ENCODE measurements at regions not wholly inside any gene's neighbourhood (a gene's known extent, or its start where the extent isn't known, plus 50 kb on each side); places are given as distances from the start of the nearest gene placed in this dataset.

DNA sequence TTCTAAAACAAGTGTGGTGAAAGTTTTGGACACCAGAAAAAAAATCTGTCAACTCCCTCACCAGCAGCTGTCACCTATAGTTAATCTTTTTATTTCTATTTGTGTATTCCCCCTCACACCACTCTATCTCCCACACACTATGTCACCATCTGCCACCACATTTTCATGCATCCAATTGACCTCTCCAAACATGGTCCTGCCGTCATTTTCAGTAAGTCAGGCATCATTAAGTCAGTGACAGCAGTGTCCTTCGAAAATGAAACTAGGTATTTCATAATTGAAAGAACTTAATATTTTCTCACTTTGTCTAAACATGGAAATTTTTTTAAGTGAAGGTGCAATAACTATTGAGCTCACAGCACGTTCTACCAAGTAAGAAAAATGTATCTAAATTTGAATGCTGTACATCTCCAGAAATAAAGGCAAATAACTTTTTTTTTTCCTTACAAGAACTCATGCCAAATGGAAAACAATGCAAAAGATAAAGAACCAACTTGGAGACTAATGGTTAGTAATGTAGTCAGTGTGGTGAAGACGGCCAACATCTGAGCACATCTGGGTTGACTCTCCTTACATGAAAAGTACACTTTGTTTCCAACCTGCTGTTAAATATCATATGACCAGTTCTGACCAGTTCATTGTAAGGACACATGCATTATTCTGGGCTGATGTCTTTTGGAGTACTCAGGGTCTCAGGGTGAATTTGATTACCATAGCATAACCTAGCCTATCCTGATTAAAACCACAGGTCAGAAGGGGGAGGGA, 623.3 kb upstream of the MANEA start:
- Histone ChIP-seq H3K4me1 (ENCODE audit: control insufficient read depth, insufficient read depth, low read length) (no peaks in the 10 kb centered on the region), H3K36me3 (ENCODE audit: control insufficient read depth in 2 of 2, insufficient read depth in 2 of 2, low read length in 1 of 2) (no peaks in the 10 kb centered on the region), H3K27me3 (replicated peaks in 1 of 2; ENCODE audit: control insufficient read depth in 2 of 2, insufficient read depth in 2 of 2, low read length in 1 of 2) (no peaks in the 10 kb centered on the region), H3K4me2 (ENCODE audit: control insufficient read depth, insufficient read depth) (no peak overlapping the region), H3K9ac (ENCODE audit: control insufficient read depth, insufficient read depth, low read length) (no peak overlapping the region), H3K27ac (ENCODE audit: control insufficient read depth, insufficient read depth) (no peak overlapping the region), H3K4me3 (no peak overlapping the region), H4K20me1 (ENCODE audit: control insufficient read depth, insufficient read depth) (no peaks in the 10 kb centered on the region), H3K9me3 (replicated peaks; ENCODE audit: control insufficient read depth, insufficient read depth, low read length) (no peaks in the 10 kb centered on the region), H2AFZ (ENCODE audit: control insufficient read depth, low read depth, low read length) (no peak overlapping the region), H3K79me2 (ENCODE audit: control insufficient read depth, insufficient read depth, low read length) (no peaks in the 10 kb centered on the region)
- ChIA-PET RAD21 (ENCODE audit: unreplicated experiment) (no interaction called here), POLR2A (no interaction called here), CTCF (no interaction called here), SMC1A (ENCODE audit: uncharacterized antibody, unreplicated experiment) (interaction anchor here (1.0 kb wide), 1 partner anchor 134 kb away, joined by 3 read pairs; no protein-coding TSS in a partner anchor)
- DNase-seq (ENCODE audit: low read depth, low spot score) (peak; percentile 1), ATAC-seq (peak; percentile 94), FAIRE-seq (no peak)
- 33% methylated on average over 4 of the region's 4 CpGs for WGBS (ENCODE audit: insufficient coverage, insufficient replicate concordance, low lambda C conversion rate, missing lambda C conversion rate)
- BruUV-seq (replicated peaks): no TSS peak
- in situ Hi-C loops (cut with MboI): no loop called here
- intact Hi-C loops (cut with micrococcal nuclease; ENCODE audit: unreplicated experiment): no loop called here
- TF ChIP-seq, protein P1, sequence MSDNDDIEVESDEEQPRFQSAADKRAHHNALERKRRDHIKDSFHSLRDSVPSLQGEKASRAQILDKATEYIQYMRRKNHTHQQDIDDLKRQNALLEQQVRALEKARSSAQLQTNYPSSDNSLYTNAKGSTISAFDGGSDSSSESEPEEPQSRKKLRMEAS (IDR thresholded peaks at IDR 0.05; ENCODE audit: low read depth, low read length): no peak
- TF ChIP-seq, protein P2, sequence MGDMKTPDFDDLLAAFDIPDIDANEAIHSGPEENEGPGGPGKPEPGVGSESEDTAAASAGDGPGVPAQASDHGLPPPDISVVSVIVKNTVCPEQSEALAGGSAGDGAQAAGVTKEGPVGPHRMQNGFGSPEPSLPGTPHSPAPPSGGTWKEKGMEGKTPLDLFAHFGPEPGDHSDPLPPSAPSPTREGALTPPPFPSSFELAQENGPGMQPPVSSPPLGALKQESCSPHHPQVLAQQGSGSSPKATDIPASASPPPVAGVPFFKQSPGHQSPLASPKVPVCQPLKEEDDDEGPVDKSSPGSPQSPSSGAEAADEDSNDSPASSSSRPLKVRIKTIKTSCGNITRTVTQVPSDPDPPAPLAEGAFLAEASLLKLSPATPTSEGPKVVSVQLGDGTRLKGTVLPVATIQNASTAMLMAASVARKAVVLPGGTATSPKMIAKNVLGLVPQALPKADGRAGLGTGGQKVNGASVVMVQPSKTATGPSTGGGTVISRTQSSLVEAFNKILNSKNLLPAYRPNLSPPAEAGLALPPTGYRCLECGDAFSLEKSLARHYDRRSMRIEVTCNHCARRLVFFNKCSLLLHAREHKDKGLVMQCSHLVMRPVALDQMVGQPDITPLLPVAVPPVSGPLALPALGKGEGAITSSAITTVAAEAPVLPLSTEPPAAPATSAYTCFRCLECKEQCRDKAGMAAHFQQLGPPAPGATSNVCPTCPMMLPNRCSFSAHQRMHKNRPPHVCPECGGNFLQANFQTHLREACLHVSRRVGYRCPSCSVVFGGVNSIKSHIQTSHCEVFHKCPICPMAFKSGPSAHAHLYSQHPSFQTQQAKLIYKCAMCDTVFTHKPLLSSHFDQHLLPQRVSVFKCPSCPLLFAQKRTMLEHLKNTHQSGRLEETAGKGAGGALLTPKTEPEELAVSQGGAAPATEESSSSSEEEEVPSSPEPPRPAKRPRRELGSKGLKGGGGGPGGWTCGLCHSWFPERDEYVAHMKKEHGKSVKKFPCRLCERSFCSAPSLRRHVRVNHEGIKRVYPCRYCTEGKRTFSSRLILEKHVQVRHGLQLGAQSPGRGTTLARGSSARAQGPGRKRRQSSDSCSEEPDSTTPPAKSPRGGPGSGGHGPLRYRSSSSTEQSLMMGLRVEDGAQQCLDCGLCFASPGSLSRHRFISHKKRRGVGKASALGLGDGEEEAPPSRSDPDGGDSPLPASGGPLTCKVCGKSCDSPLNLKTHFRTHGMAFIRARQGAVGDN (IDR thresholded peaks at IDR 0.05): no peak
- TF ChIP-seq MYB (IDR thresholded peaks at IDR 0.05; ENCODE audit: borderline replicate concordance, low read depth, low read length): no peak
- peak; percentile 45; the same call in 1 of the 2 replicates for TF ChIP-seq IKZF1 (conservative IDR thresholded peaks at IDR 0.05)
- TF ChIP-seq NRF1 (conservative IDR thresholded peaks at IDR 0.05; ENCODE audit: low read depth, low read length): no peak
- TF ChIP-seq POU2F2 (IDR thresholded peaks at IDR 0.05; ENCODE audit: borderline replicate concordance, low read depth, low read length): no peak
- no peak for TF ChIP-seq LARP7 (IDR thresholded peaks at IDR 0.05)
- TF ChIP-seq SIN3A (IDR thresholded peaks at IDR 0.05; ENCODE audit: low read depth, low read length): no peak
- no peak for TF ChIP-seq TARDBP (IDR thresholded peaks at IDR 0.05; ENCODE audit: borderline replicate concordance)
- TF ChIP-seq, protein P3, sequence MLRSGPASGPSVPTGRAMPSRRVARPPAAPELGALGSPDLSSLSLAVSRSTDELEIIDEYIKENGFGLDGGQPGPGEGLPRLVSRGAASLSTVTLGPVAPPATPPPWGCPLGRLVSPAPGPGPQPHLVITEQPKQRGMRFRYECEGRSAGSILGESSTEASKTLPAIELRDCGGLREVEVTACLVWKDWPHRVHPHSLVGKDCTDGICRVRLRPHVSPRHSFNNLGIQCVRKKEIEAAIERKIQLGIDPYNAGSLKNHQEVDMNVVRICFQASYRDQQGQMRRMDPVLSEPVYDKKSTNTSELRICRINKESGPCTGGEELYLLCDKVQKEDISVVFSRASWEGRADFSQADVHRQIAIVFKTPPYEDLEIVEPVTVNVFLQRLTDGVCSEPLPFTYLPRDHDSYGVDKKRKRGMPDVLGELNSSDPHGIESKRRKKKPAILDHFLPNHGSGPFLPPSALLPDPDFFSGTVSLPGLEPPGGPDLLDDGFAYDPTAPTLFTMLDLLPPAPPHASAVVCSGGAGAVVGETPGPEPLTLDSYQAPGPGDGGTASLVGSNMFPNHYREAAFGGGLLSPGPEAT (IDR thresholded peaks at IDR 0.05; ENCODE audit: low read depth): peak; percentile 40; the same call in 1 of the 2 replicates
- no peak for TF ChIP-seq PAX8 (IDR thresholded peaks at IDR 0.05)
- TF ChIP-seq, protein P4, sequence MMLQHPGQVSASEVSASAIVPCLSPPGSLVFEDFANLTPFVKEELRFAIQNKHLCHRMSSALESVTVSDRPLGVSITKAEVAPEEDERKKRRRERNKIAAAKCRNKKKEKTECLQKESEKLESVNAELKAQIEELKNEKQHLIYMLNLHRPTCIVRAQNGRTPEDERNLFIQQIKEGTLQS (IDR thresholded peaks at IDR 0.05; ENCODE audit: borderline replicate concordance, extremely low read depth, low read depth, low read length): no peak
- no peak for TF ChIP-seq RUNX3 (IDR thresholded peaks at IDR 0.05; ENCODE audit: low read length)
- TF ChIP-seq CEBPB (IDR thresholded peaks at IDR 0.05; ENCODE audit: borderline replicate concordance in 1 of 2, low read depth in 2 of 2, low read length in 2 of 2): no peak
- TF ChIP-seq, protein P5, sequence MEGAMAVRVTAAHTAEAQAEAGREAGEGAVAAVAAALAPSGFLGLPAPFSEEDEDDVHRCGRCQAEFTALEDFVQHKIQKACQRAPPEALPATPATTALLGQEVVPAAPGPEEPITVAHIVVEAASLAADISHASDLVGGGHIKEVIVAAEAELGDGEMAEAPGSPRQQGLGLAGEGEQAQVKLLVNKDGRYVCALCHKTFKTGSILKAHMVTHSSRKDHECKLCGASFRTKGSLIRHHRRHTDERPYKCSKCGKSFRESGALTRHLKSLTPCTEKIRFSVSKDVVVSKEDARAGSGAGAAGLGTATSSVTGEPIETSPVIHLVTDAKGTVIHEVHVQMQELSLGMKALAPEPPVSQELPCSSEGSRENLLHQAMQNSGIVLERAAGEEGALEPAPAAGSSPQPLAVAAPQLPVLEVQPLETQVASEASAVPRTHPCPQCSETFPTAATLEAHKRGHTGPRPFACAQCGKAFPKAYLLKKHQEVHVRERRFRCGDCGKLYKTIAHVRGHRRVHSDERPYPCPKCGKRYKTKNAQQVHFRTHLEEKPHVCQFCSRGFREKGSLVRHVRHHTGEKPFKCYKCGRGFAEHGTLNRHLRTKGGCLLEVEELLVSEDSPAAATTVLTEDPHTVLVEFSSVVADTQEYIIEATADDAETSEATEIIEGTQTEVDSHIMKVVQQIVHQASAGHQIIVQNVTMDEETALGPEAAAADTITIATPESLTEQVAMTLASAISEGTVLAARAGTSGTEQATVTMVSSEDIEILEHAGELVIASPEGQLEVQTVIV (IDR thresholded peaks at IDR 0.05; ENCODE audit: borderline replicate concordance, partially characterized antibody): no peak
- peak; percentile 77 for TF ChIP-seq BMI1 (IDR thresholded peaks at IDR 0.05; ENCODE audit: borderline replicate concordance)

Measured in GM12878 (cell line).